ENCODE measurements at regions not wholly inside any gene's neighbourhood (a gene's known extent, or its start where the extent isn't known, plus 50 kb on each side); places are given as distances from the start of the nearest gene placed in this dataset.

DNA sequence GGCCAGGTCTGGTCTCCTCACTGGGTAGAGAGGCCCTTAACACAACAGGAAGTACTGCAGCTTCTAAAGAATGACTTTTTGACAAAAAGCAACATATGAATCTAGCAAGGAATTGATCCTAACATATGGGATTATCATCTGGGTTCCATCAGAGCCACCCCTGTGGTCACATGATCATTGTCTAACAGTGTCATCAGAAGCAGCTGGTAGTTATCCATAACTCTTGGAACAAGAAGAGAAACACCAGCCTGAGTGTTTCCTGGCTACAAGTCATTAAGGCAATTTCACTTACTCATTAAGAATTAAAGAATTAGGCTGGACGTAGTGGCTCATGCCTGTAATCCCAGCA is 219.3 kb upstream of the ARID1B start:
- peaks cover 11% of the 10 kb centered on the region for H3K9me3 Mint-ChIP-seq
- H3K4me3 Mint-ChIP-seq = no peak overlapping the region
- no peak for TF ChIP-seq CTCF (IDR thresholded peaks at IDR 0.05; ENCODE audit: unreplicated experiment in 3 of 3)
- H3K36me3 Mint-ChIP-seq (ENCODE audit: low read depth) = no peaks in the 10 kb centered on the region
- H3K27me3 Mint-ChIP-seq (ENCODE audit: low read depth) = no peaks in the 10 kb centered on the region
- H3K27ac Mint-ChIP-seq = no peak overlapping the region
- peaks cover 11% of the 10 kb centered on the region for H3K4me1 Mint-ChIP-seq

- no peak overlapping the region for H3K4me3 Mint-ChIP-seq
- peaks cover 3% of the 10 kb centered on the region for H3K27me3 Mint-ChIP-seq (ENCODE audit: low read depth)
- no peak for TF ChIP-seq CTCF (IDR thresholded peaks at IDR 0.05; ENCODE audit: unreplicated experiment in 3 of 3)
- no peaks in the 10 kb centered on the region for H3K36me3 Mint-ChIP-seq (ENCODE audit: low read depth)
- peaks cover 11% of the 10 kb centered on the region for H3K9me3 Mint-ChIP-seq
- peak overlapping the region in 2 of 3 experiments; percentile 9 to 32 for H3K27ac Mint-ChIP-seq
- H3K4me1 Mint-ChIP-seq = peaks cover 11% of the 10 kb centered on the region
These were observed 219.8 kb upstream of the ARID1B start for GRCh38 chr6:156557251-156557910.

- peaks cover 11% of the 10 kb centered on the region for H3K4me1 Mint-ChIP-seq
- peaks cover 8% of the 10 kb centered on the region for H3K27me3 Mint-ChIP-seq (ENCODE audit: low read depth)
- H3K9me3 Mint-ChIP-seq = peaks cover 11% of the 10 kb centered on the region
- H3K36me3 Mint-ChIP-seq (ENCODE audit: low read depth) = no peaks in the 10 kb centered on the region
- H3K4me3 Mint-ChIP-seq = no peak overlapping the region
- TF ChIP-seq CTCF (IDR thresholded peaks at IDR 0.05; ENCODE audit: unreplicated experiment in 3 of 3) = no peak
- peak overlapping the region in 2 of 3 experiments; percentile 9 to 32 for H3K27ac Mint-ChIP-seq
These were observed 220.4 kb upstream of the ARID1B start for GRCh38 chr6:156556811-156557210.

DNA sequence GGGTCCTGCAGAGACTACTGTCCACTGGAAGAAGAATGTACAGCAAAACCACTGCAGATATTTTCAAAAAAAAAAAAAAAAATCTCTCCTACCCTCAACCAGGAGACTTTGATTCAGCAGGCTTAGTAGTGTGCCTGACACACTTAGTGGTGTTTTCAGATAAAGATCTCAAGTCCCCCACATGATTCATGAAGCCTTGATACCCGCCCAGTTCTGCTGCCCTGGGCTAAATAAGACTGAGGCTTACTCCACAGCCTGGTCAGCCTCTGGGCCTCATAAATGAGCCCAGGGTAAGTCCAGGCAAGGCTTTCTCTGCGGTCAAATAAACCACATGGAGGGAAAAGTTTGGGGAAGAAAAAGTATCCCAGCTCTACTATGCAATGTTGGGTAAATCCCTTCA is 222.1 kb upstream of the ARID1B start:
- H3K4me3 Mint-ChIP-seq = no peak overlapping the region
- no peak overlapping the region for H3K27ac Mint-ChIP-seq
- H3K4me1 Mint-ChIP-seq = peaks cover 11% of the 10 kb centered on the region
- peaks cover 14% of the 10 kb centered on the region for H3K27me3 Mint-ChIP-seq (ENCODE audit: low read depth)
- peaks cover 5% of the 10 kb centered on the region for H3K9me3 Mint-ChIP-seq
- no peaks in the 10 kb centered on the region for H3K36me3 Mint-ChIP-seq (ENCODE audit: low read depth)
- TF ChIP-seq CTCF (IDR thresholded peaks at IDR 0.05; ENCODE audit: unreplicated experiment in 3 of 3) = no peak

GRCh38 chr6:156554160-156554559 is 223.0 kb upstream of the ARID1B start:
- Mint-ChIP-seq H3K4me1 (peaks cover 11% of the 10 kb centered on the region), H3K36me3 (ENCODE audit: low read depth) (no peaks in the 10 kb centered on the region), H3K27ac (no peak overlapping the region), H3K4me3 (no peak overlapping the region), H3K9me3 (no peaks in the 10 kb centered on the region), H3K27me3 (ENCODE audit: low read depth) (peaks cover 14% of the 10 kb centered on the region)
- TF ChIP-seq CTCF (IDR thresholded peaks at IDR 0.05; ENCODE audit: unreplicated experiment in 3 of 3) = no peak

- peaks cover 11% of the 10 kb centered on the region for H3K4me1 Mint-ChIP-seq
- no peaks in the 10 kb centered on the region for H3K36me3 Mint-ChIP-seq (ENCODE audit: low read depth)
- H3K4me3 Mint-ChIP-seq = no peak overlapping the region
- peaks cover 14% of the 10 kb centered on the region for H3K27me3 Mint-ChIP-seq (ENCODE audit: low read depth)
- no peak overlapping the region for H3K27ac Mint-ChIP-seq
- H3K9me3 Mint-ChIP-seq = no peaks in the 10 kb centered on the region
- no peak for TF ChIP-seq CTCF (IDR thresholded peaks at IDR 0.05; ENCODE audit: unreplicated experiment in 3 of 3)
These were observed 224.3 kb upstream of the ARID1B start for GRCh38 chr6:156552849-156553248.
